Suppressor macrophage (primary cell): ENCODE measurements at regions not wholly inside any gene's neighbourhood (a gene's known extent, or its start where the extent isn't known, plus 50 kb on each side); places are given as distances from the start of the nearest gene placed in this dataset.
"Not testable (repeated sequence)": the region's sequence is repeated elsewhere in the genome, so short reads cannot be mapped to it uniquely, and the experiment has no call there.

Experiments
- DNase-seq, 4 experiments: peaks; one replicate each; pipeline ENCODE4 v3.0.0-alpha.2; 2020 to 2022

GRCh38 chr2:199131136-199131655, 326.5 kb downstream of the SATB2 start:
- DNase-seq, result no peak

GRCh38 chr2:199130501-199130900, 327.2 kb downstream of the SATB2 start:
- no peak for DNase-seq

GRCh38 chr2:199128476-199129229, 329.1 kb downstream of the SATB2 start:
- DNase-seq, result no peak

GRCh38 chr2:199119796-199120195, 337.9 kb downstream of the SATB2 start:
- DNase-seq, result no peak

GRCh38 chr2:199118673-199119112, 339.0 kb downstream of the SATB2 start:
- DNase-seq, result no peak

GRCh38 chr2:199115169-199115568, 342.6 kb downstream of the SATB2 start:
- no peak for DNase-seq

GRCh38 chr2:199113111-199113510, 344.6 kb downstream of the SATB2 start:
- no peak for DNase-seq

GRCh38 chr2:199111458-199111857, 346.3 kb downstream of the SATB2 start:
- DNase-seq, result no peak

- DNase-seq, result no peak
Observed at GRCh38 chr2:199108056-199108455, 349.7 kb downstream of the SATB2 start.

GRCh38 chr2:199105826-199106225, 351.9 kb downstream of the SATB2 start:
- no peak for DNase-seq

- no peak for DNase-seq
Observed at GRCh38 chr2:199101487-199101886, 356.3 kb downstream of the SATB2 start.

- DNase-seq, result no peak
Observed at GRCh38 chr2:199100326-199101110, 357.2 kb downstream of the SATB2 start.

- DNase-seq, result no peak
Observed at GRCh38 chr2:199092419-199092818, 365.3 kb downstream of the SATB2 start.

GRCh38 chr2:199085261-199085660, 372.5 kb downstream of the SATB2 start:
- no peak for DNase-seq

GRCh38 chr2:199070322-199070949, 387.3 kb downstream of the SATB2 start:
- DNase-seq, result no peak

GRCh38 chr2:199064201-199064600, 393.5 kb downstream of the SATB2 start:
- DNase-seq, result no peak

- no peak for DNase-seq
Observed at GRCh38 chr2:199057936-199058335, 399.8 kb downstream of the SATB2 start.

GRCh38 chr2:199055336-199055735, 402.4 kb downstream of the SATB2 start:
- no peak for DNase-seq

- no peak for DNase-seq
Observed at GRCh38 chr2:199042660-199043379, 414.9 kb downstream of the SATB2 start.

- DNase-seq, result no peak
Observed at GRCh38 chr2:199040522-199040921, 417.2 kb downstream of the SATB2 start.

- not testable (repeated sequence) for DNase-seq
Observed at GRCh38 chr2:199033761-199034160, 424.0 kb downstream of the SATB2 start.

- no peak for DNase-seq
Observed at GRCh38 chr2:199025146-199025545, 432.6 kb downstream of the SATB2 start.

GRCh38 chr2:199024224-199024623, 433.5 kb downstream of the SATB2 start:
- DNase-seq, result no peak
